Esophagus (tissue), 2 donors: ENCODE measurements at regions not wholly inside any gene's neighbourhood (a gene's known extent, or its start where the extent isn't known, plus 50 kb on each side); places are given as distances from the start of the nearest gene placed in this dataset.

Source experiments
- H3K27ac ChIP-seq, 2 donors: one replicate each; pipeline ENCODE4 v1.5.1; 2013; ENCODE audit warnings: low read depth in 2 of 2, mild to moderate bottlenecking in 2 of 2, inconsistent platforms in 1 of 2, low read length in 1 of 2, moderate library complexity in 1 of 2
- H3K27me3 ChIP-seq, 2 donors: one replicate each; pipeline ENCODE4 v1.6.1; 2013; ENCODE audit warnings: low read length in 2 of 2, control low read depth in 1 of 2, mild to moderate bottlenecking in 1 of 2; ENCODE audit not compliant: insufficient read depth in 2 of 2, control insufficient read depth in 1 of 2
- H3K36me3 ChIP-seq, 2 donors: one replicate each; pipeline ENCODE4 v1.6.1; 2013; ENCODE audit warnings: low read length in 1 of 2; ENCODE audit not compliant: control insufficient read depth in 2 of 2, insufficient read depth in 2 of 2
- H3K4me1 ChIP-seq, 2 donors: one replicate each; pipeline ENCODE4 v1.6.1; 2013; ENCODE audit warnings: low read length in 1 of 2; ENCODE audit not compliant: control insufficient read depth in 2 of 2, insufficient read depth in 2 of 2
- H3K4me3 ChIP-seq, 2 donors: one replicate each; pipeline ENCODE4 v1.5.1; 2013; ENCODE audit warnings: low read length in 2 of 2, mild to moderate bottlenecking in 2 of 2, low read depth in 1 of 2, moderate library complexity in 1 of 2
- H3K9me3 ChIP-seq, 2 donors: one replicate each; pipeline ENCODE4 v1.6.1; 2013; ENCODE audit warnings: mild to moderate bottlenecking in 2 of 2, low read depth in 1 of 2, low read length in 1 of 2, moderate library complexity in 1 of 2; ENCODE audit not compliant: control insufficient read depth in 2 of 2, insufficient read depth in 1 of 2
- WGBS, 2 donors: extraction: QIAGEN DNeasy Blood & Tissue Kit; methylation state at CpG; one replicate each; pipeline ENCODE4 v1.1.7; 2013; 5-methylcytosine and 5-hydroxymethylcytosine counted together
- donor health status: healthy with polysubstance abuse.
- donor health status: Bipolar disorder and iron deficiency.

DNA sequence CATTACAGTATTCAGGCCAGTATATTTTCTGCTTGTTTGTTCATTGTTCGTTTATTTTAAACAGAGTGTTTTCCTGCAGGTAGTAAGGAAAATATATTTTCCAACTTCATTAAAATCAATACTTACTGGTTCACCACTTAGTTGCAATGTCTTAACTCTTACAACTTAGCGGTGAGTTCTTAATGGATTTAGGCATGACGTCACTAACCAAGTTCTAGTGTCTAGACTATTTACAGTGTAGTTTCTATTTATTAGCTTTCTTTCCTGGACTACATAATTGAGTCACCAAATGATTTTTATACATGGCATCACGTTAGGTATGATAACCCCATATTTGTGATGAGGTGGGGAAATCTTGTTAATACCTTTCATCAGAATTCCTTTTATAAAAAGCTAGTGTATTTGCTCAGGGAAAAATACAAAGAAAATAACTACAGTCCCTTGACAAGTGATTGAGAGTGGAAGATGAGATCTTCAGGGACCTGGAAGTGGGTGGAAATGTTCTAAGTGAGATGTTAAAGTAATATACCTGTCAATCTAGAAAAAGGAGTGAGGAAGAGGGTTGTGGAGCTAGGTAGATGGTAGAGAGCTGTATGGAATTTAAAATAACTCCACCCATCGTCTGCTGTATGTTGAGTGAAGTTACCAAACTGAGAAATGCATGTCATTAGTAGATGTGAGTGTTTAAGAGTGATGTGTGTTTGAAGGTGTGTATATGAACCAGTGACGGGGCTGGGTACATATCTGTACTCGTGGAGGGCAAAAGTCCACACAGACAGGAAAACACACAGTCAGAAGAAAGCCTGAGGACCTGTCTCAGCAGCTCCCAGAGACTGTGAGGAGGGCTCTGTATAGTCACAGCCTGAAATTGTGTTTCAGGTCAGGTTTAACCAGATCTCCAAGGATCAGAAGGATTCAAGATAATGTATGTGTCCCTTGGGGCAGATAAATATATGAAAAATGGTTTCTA is 197.6 kb upstream of the ADAMTS5 start:
- 61 to 63% methylated on average over 7 of the region's 7 CpGs for WGBS, 2 donors
- no peak overlapping the region for H3K27ac ChIP-seq
- no peaks in the 10 kb centered on the region for H3K4me1 ChIP-seq
- H3K27me3 ChIP-seq: no peaks in the 10 kb centered on the region
- no peaks in the 10 kb centered on the region for H3K36me3 ChIP-seq
- no peaks in the 10 kb centered on the region for H3K9me3 ChIP-seq
- no peak overlapping the region for H3K4me3 ChIP-seq

GRCh38 chr21:27158967-27159366 is 192.1 kb upstream of the ADAMTS5 start:
- Histone ChIP-seq H3K9me3 (no peaks in the 10 kb centered on the region), H3K4me3 (no peak overlapping the region), H3K4me1 (no peaks in the 10 kb centered on the region), H3K36me3 (no peaks in the 10 kb centered on the region), H3K27me3 (no peaks in the 10 kb centered on the region), H3K27ac (no peak overlapping the region)
- 22 to 35% methylated on average over 6 of the region's 6 CpGs for WGBS, 2 donors

GRCh38 chr21:27157097-27157496 is 190.2 kb upstream of the ADAMTS5 start:
- H3K27me3 ChIP-seq: no peaks in the 10 kb centered on the region
- 76 to 79% methylated on average over 7 of the region's 7 CpGs for WGBS, 2 donors
- no peaks in the 10 kb centered on the region for H3K36me3 ChIP-seq
- H3K4me3 ChIP-seq: no peak overlapping the region
- H3K9me3 ChIP-seq: no peaks in the 10 kb centered on the region
- H3K27ac ChIP-seq: no peak overlapping the region
- no peaks in the 10 kb centered on the region for H3K4me1 ChIP-seq

- 90 to 100% methylated on average over 1 of the region's 1 CpG for WGBS, 2 donors
- Histone ChIP-seq H3K4me1 (no peaks in the 10 kb centered on the region), H3K27me3 (no peaks in the 10 kb centered on the region), H3K27ac (no peak overlapping the region), H3K4me3 (no peak overlapping the region), H3K36me3 (no peaks in the 10 kb centered on the region), H3K9me3 (no peaks in the 10 kb centered on the region)
Observed at GRCh38 chr21:27156666-27157065, 189.8 kb upstream of the ADAMTS5 start.

GRCh38 chr21:27155130-27155500 is 188.2 kb upstream of the ADAMTS5 start:
- H3K27ac ChIP-seq: no peak overlapping the region
- no peaks in the 10 kb centered on the region for H3K4me1 ChIP-seq
- no peaks in the 10 kb centered on the region for H3K27me3 ChIP-seq
- H3K36me3 ChIP-seq: no peaks in the 10 kb centered on the region
- no peak overlapping the region for H3K4me3 ChIP-seq
- WGBS, 2 donors: 72 to 79% methylated on average over 1 of the region's 1 CpG
- no peaks in the 10 kb centered on the region for H3K9me3 ChIP-seq

DNA sequence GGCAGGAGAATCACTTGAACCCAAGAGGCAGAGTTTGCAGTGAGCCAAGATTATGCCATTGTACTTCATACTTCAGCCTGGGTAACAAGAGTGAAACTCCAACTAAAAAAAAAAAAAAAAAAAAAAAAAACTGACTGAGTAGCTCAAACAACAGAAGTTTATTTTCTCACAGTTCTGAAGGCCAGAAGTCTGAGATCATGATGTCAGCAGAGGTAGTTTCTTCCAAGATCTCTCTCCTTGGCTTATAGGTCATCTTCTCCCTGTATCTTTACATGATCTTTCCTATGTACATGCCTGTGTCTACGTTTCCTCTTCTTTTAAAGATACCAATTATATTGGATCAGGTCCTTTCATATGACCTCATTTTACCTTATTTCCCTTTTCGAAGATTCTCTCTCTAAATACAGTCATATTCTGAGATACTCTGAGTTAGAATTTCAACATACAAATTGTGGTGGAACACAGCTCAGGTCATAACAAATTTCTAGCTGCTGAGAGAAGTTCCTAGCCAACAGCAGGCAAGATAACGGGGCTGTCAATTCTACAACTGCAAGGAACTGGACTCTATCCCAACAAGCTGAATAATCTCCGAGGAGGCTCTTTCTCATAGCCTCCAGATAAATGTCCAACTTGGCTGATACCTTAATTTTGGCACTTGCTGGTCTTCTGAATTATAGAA is 187.7 kb upstream of the ADAMTS5 start:
- H3K27ac ChIP-seq: no peak overlapping the region
- H3K9me3 ChIP-seq: no peaks in the 10 kb centered on the region
- H3K4me1 ChIP-seq: no peaks in the 10 kb centered on the region
- 55 to 61% methylated on average over 4 of the region's 4 CpGs for WGBS, 2 donors
- no peak overlapping the region for H3K4me3 ChIP-seq
- no peaks in the 10 kb centered on the region for H3K36me3 ChIP-seq
- H3K27me3 ChIP-seq: no peaks in the 10 kb centered on the region

DNA sequence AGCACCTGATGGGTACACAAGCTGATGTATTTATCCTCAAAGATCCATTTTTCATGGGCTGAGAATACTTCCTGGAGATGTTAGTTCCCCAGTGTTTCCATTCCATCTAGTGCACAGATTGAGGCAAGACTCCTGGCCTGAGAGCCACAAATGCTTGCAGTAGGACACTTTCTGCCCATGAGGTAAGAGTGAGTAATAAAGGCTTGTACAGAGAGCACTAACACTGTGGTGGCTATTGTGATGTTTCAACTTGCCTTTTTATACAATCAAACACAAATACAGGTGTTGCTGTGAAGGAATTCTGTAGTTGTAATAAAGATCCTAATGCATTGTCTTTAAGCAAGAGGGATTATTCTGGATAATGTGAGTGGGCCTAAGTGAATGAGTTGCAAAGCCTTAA is 186.1 kb upstream of the ADAMTS5 start:
- Histone ChIP-seq H3K36me3 (no peaks in the 10 kb centered on the region), H3K9me3 (no peaks in the 10 kb centered on the region), H3K27ac (no peak overlapping the region), H3K27me3 (no peaks in the 10 kb centered on the region), H3K4me1 (no peaks in the 10 kb centered on the region), H3K4me3 (no peak overlapping the region)

GRCh38 chr21:27149034-27149433 is 182.1 kb upstream of the ADAMTS5 start:
- Histone ChIP-seq H3K9me3 (no peaks in the 10 kb centered on the region), H3K36me3 (no peaks in the 10 kb centered on the region), H3K27me3 (no peaks in the 10 kb centered on the region), H3K4me3 (no peak overlapping the region), H3K27ac (no peak overlapping the region), H3K4me1 (no peaks in the 10 kb centered on the region)
- WGBS, 2 donors: 32 to 40% methylated on average over 2 of the region's 2 CpGs

DNA sequence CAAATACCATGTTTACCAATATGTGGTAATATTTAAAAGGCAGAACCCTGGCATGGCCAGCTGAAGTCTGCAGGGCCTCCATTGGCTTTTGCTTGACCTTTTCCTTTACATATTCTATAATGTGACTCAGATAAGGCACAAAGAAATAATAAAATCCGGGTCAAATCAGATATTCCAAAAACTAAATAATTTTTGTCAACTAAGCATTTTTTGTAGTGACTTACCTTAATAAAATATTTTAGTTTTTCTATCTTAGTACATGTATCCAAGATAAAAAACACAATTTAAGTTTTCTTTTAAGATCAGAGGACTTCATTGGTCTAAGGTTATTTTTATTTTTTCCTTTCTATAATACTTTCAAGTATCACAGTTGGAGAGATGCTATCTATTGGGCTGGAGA is 179.4 kb upstream of the ADAMTS5 start:
- no peak overlapping the region for H3K27ac ChIP-seq
- no peaks in the 10 kb centered on the region for H3K9me3 ChIP-seq
- no peaks in the 10 kb centered on the region for H3K4me1 ChIP-seq
- WGBS, 2 donors: 80 to 85% methylated on average over 1 of the region's 1 CpG
- H3K36me3 ChIP-seq: no peaks in the 10 kb centered on the region
- H3K27me3 ChIP-seq: no peaks in the 10 kb centered on the region
- H3K4me3 ChIP-seq: no peak overlapping the region
